ENCODE measurements at regions not wholly inside any gene's neighbourhood (a gene's known extent, or its start where the extent isn't known, plus 50 kb on each side); places are given as distances from the start of the nearest gene placed in this dataset.
"Not testable (repeated sequence)": the region's sequence is repeated elsewhere in the genome, so short reads cannot be mapped to it uniquely, and the experiment has no call there.

DNA sequence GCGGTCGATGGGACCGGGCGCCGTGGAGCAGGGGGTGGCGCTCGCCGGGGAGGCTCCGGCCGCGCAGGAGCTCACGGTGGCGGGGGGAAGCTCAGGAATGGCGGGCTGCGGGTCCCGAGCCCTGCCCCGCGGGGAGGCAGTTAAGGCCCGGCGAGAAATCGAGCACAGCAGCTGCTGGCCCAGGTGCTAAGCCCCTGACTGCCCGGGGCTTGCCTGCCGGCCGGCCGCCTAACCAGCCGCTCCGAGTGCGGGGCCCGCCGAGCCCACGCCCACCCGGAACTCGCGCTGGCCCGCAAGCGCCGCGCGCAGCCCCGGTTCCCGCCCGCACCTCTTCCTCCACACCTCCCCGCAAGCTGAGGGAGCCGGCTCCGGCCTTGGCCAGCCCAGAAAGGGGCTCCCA lies 340.1 kb downstream of the TFAP2A start:
- not testable (repeated sequence) for TF ChIP-seq EZH2 (IDR thresholded peaks at IDR 0.05; ENCODE audit: borderline replicate concordance, low read depth, low read length, severe bottlenecking); POLR2A (IDR thresholded peaks at IDR 0.05; ENCODE audit: low read depth, low read length); FOS (IDR thresholded peaks at IDR 0.05; ENCODE audit: borderline replicate concordance, insufficient read depth, low read length); MYC (IDR thresholded peaks at IDR 0.05; ENCODE audit: low read depth, low read length); POLR2AphosphoS5 (IDR thresholded peaks at IDR 0.05; ENCODE audit: insufficient read depth, low read depth, low read length); GATA2 (IDR thresholded peaks at IDR 0.05; ENCODE audit: insufficient read depth, insufficient read length, low read depth, low read length)
- TF ChIP-seq, protein P1, sequence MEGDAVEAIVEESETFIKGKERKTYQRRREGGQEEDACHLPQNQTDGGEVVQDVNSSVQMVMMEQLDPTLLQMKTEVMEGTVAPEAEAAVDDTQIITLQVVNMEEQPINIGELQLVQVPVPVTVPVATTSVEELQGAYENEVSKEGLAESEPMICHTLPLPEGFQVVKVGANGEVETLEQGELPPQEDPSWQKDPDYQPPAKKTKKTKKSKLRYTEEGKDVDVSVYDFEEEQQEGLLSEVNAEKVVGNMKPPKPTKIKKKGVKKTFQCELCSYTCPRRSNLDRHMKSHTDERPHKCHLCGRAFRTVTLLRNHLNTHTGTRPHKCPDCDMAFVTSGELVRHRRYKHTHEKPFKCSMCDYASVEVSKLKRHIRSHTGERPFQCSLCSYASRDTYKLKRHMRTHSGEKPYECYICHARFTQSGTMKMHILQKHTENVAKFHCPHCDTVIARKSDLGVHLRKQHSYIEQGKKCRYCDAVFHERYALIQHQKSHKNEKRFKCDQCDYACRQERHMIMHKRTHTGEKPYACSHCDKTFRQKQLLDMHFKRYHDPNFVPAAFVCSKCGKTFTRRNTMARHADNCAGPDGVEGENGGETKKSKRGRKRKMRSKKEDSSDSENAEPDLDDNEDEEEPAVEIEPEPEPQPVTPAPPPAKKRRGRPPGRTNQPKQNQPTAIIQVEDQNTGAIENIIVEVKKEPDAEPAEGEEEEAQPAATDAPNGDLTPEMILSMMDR (IDR thresholded peaks at IDR 0.05; ENCODE audit: extremely low read depth in 1 of 2, insufficient read depth in 1 of 2, low read depth in 1 of 2, low read length in 2 of 2) = not testable (repeated sequence)
- TF ChIP-seq, protein P2, sequence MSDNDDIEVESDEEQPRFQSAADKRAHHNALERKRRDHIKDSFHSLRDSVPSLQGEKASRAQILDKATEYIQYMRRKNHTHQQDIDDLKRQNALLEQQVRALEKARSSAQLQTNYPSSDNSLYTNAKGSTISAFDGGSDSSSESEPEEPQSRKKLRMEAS (IDR thresholded peaks at IDR 0.05; ENCODE audit: insufficient read depth, insufficient read length) = not testable (repeated sequence)
